GM12873 (cell line): ENCODE measurements at regions not wholly inside any gene's neighbourhood (a gene's known extent, or its start where the extent isn't known, plus 50 kb on each side); places are given as distances from the start of the nearest gene placed in this dataset.

Experiments used
- TF ChIP-seq, protein P1 (sequence below): IDR thresholded peaks from 2 replicates; pipeline ENCODE4 v1.5.1; 2012; ENCODE audit warnings: low read depth, mild to moderate bottlenecking, moderate library complexity, low read length, control low read depth; ENCODE audit not compliant: insufficient read depth; ENCODE audit errors: missing control alignments

DNA sequence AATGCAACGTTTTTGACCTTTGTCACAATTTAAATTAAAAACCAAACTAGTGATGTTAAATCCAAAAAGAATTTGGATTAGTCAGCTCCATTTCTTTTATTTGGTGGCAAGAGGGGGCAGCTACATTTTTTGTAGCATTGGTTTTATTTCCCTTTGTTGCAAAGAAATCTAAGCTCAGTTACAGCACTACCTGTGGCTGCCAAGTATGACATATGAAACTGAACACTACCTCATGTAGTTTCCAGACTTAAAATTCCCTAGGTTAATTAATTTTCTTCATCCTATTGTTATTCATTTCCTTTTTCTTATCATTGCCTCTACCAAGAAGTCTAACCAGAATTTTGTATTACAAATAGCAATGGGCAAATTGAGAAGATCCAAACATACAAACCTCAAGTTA is 393.5 kb downstream of the BRINP1 start:
- TF ChIP-seq, protein P1, sequence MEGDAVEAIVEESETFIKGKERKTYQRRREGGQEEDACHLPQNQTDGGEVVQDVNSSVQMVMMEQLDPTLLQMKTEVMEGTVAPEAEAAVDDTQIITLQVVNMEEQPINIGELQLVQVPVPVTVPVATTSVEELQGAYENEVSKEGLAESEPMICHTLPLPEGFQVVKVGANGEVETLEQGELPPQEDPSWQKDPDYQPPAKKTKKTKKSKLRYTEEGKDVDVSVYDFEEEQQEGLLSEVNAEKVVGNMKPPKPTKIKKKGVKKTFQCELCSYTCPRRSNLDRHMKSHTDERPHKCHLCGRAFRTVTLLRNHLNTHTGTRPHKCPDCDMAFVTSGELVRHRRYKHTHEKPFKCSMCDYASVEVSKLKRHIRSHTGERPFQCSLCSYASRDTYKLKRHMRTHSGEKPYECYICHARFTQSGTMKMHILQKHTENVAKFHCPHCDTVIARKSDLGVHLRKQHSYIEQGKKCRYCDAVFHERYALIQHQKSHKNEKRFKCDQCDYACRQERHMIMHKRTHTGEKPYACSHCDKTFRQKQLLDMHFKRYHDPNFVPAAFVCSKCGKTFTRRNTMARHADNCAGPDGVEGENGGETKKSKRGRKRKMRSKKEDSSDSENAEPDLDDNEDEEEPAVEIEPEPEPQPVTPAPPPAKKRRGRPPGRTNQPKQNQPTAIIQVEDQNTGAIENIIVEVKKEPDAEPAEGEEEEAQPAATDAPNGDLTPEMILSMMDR = no peak

DNA sequence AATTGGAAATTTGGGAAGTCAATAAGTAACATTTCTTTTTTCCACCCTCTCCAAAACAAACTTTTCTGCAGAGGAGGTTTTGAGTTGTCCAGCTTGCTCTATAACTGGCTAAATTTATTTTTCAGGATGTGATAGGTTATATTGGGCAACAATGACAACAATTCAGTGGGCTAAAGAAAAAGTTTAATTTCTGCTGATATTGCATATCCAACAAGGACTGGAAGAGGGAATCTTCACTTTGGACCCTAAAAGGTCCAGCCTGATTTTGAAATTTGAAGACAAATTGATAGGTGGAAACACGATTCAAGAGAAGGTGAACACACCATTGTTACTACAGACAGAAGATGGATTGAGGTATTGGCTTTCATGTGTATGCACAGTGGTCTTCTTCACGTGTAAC is 393.1 kb downstream of the BRINP1 start:
- TF ChIP-seq, protein P1 = no peak

DNA sequence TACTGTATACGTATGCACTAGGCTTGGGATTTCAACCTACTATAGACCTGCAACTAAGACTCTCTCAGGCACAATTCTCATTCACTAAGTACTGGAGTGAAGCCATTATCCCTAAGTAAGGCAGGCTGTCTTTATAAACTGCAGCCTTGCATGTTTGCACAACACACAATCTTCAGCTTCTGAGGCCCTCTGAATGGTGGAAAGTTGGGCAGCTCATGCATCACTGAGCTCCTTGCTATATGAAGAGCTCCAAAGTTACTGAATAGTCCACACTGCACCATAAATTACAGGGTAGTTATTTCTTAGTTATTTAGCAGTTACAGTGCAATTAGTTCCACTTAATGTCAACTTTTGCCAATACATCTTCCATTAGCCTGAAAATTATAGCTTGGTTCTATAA is 384.6 kb downstream of the BRINP1 start:
- TF ChIP-seq, protein P1 = no peak

DNA sequence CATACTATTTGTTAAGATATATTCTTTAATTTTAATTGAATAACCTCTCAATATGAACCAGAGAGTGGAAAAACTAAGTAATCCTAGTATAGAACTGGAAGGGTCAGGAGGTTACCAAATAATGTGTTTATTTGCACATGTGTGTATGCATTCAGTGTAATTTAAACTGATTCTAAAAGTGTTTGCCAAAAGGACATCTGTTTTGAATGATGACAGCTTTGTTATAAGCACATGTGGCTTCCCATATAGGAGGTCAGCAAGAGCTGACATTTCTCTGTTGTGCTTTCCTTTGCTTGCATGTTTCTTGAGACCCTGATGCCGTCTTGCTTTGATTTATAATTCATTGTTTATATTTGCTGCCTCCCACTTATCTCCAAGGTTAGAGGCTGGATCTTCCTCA is 383.4 kb downstream of the BRINP1 start:
- TF ChIP-seq, protein P1 = no peak

DNA sequence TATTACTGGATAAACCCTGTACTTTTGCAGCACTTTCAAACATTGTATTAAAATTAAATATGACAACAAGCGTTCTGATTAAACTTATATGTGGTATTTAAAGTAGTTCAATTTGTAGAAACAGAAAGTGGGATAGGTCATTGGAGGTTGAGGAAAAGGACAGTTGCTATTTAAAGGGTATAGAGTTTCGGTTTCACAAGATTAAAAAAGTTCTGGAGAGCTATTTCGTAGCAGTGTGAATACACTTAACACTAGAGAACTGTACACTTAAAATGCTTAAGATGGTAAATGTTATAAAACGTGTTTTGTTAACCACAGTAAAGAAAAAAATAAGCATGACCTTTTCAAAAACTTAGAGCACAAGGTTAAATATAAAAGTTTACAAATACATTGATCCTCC is 382.1 kb downstream of the BRINP1 start:
- TF ChIP-seq, protein P1 = no peak

DNA sequence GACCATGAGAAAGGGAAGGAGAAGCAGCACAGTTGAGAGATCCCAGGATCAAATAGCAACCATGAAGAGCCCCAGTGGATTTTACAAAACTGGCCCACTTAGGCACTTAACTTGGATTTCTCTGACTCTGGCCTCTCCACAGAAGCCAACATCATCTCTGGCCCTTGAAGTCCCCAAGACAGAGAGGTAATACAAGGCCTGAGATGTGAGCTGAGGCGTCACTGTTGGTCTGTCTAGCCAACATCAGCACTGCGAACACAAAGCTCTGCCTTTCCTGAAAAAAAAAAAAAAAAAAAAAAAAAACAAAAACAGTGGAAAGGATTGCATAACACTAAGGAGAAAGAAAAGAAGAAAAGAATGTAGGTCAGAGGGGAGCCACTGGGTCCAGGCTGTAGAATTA is 378.3 kb downstream of the BRINP1 start:
- TF ChIP-seq, protein P1 = no peak

DNA sequence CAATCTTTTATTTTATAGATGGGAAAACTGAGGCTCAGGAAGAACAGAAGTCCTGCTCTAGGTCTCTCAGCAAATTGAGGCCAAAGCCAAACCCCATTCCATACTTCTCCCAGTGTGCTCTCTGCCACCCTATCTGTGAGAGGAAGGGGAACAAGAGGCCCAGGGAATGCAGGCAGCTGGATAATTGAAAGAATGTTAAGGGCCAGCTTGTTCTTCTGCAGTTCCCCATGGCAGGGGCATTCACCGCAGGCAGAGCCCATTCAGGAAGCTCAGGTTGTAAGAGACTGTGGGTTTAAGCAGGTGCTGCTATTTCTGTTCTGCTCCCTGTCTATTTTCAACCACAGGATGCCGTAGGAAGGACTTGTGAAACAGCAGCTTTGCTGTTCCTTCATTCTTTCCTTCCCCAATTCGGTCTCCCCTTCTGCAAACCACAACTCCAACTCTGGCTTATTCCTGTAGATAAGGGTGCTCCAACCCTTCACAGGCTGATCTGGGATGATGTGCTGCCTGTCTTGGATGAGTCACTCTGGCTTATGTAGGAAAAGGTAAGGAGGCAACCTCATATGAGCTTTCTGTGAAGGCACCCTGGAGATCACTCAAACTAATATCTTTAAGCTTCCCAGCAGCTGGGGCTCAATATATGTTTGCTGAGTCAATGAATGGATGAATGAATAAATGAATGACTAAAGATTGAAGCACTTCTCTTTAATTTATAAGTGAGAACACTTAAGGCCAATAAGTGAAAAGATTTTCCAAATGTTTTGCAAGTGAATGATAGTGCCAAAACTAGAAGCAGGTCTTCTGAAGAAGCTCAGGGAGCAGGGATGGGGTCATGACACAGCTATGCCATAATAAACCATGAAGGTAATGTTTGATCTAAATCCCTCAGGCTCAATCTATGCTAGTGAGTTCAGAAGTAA is 377.6 kb downstream of the BRINP1 start:
- TF ChIP-seq, protein P1 = no peak
